Spleen (tissue), 7 donors: ENCODE measurements at regions not wholly inside any gene's neighbourhood (a gene's known extent, or its start where the extent isn't known, plus 50 kb on each side); places are given as distances from the start of the nearest gene placed in this dataset.

Source experiments
- CTCF ChIP-seq, 11 experiments: fragments of 200-600 bp in 7 of 11; fragments of 450-650 bp in 4 of 11; sonication (generic) in 4 of 11; IDR thresholded peaks in 8 of 11; conservative IDR thresholded peaks in 3 of 11; 1 replicate in 7 of 11; 2 replicates in 4 of 11; pipeline versions ENCODE4 v1.4.0 to v1.8.0; 2016 to 2021; ENCODE audit warnings: antibody characterized with exemption in 11 of 11, inconsistent platforms in 4 of 11, mild to moderate bottlenecking in 1 of 11
- POLR2A ChIP-seq, 3 donors: fragments of 450-650 bp; IDR thresholded peaks; one replicate each; pipeline ENCODE4 v1.5.1; 2017; ENCODE audit warnings: antibody characterized with exemption in 3 of 3, mild to moderate bottlenecking in 1 of 3
- POLR2AphosphoS5 ChIP-seq, 3 donors: sonication (generic); formaldehyde crosslinking; IDR thresholded peaks; one replicate each; pipeline ENCODE4 v1.5.1; 2017; ENCODE audit warnings: antibody characterized with exemption in 3 of 3
- donor health status: DM: no; HTN: no; CAD: no; lungs with moderate emphysema.
- donor health status: DM: no; HTN: no; CAD: no.
- donor health status: DM: no; HTN: no; CAD: no.

GRCh38 chr2:234395891-234396420 is 100.9 kb downstream of the ARL4C start:
- no peak for TF ChIP-seq CTCF (IDR thresholded peaks at IDR 0.05 in 8 of 11, conservative IDR thresholded peaks at IDR 0.05 in 3 of 11)
- TF ChIP-seq POLR2AphosphoS5 (IDR thresholded peaks at IDR 0.05): no peak
- TF ChIP-seq POLR2A (IDR thresholded peaks at IDR 0.05): no peak
